Neural progenitor cell (in vitro differentiated cells): ENCODE measurements at regions not wholly inside any gene's neighbourhood (a gene's known extent, or its start where the extent isn't known, plus 50 kb on each side); places are given as distances from the start of the nearest gene placed in this dataset.

Experiments used
- CTCF ChIP-seq: fragments of 200-600 bp; sonication (generic); IDR thresholded peaks from 2 replicates; pipeline ENCODE4 v1.5.1; 2017; ENCODE audit warnings: antibody characterized with exemption, mild to moderate bottlenecking
- EZH2phosphoT487 ChIP-seq: fragments of 200-600 bp; sonication (generic); IDR thresholded peaks from 2 replicates; pipeline ENCODE4 v1.6.1; 2017; ENCODE audit warnings: antibody characterized with exemption

GRCh38 chr22:48332438-48333322, 1495.0 kb downstream of the BRD1 start:
- no peak for TF ChIP-seq CTCF
- TF ChIP-seq EZH2phosphoT487, result no peak
